Stomach (tissue), 8 donors: ENCODE measurements at regions not wholly inside any gene's neighbourhood (a gene's known extent, or its start where the extent isn't known, plus 50 kb on each side); places are given as distances from the start of the nearest gene placed in this dataset.
A peak's percentile ranks its signal among the peaks of the same experiment; 100 is the strongest.

ENCODE experiments used
- DNase-seq, 2 donors: peaks; one replicate each; pipeline versions ENCODE4 v3.0.0 to v3.0.0-alpha.2; 2013 to 2019
- H3K27ac ChIP-seq, 5 donors: fragments of 200-600 bp in 4 of 5; sonication (generic) in 4 of 5; one replicate each; pipeline ENCODE4 v1.5.1; 2013 to 2019; ENCODE audit warnings: mild to moderate bottlenecking in 1 of 5, moderate library complexity in 1 of 5
- H3K27me3 ChIP-seq, 3 donors: fragments of 200-600 bp; sonication (generic); one replicate each; pipeline ENCODE4 v1.5.1; 2017 to 2019; ENCODE audit warnings: mixed run types in 1 of 3
- H3K36me3 ChIP-seq, 4 donors: fragments of 200-600 bp; sonication (generic); 1 replicate in 3 of 4; 2 replicates in 1 of 4; pipeline ENCODE4 v1.5.1; 2016 to 2019
- H3K4me1 ChIP-seq, 4 donors: fragments of 200-600 bp; sonication (generic); one replicate each; pipeline ENCODE4 v1.5.1; 2016 to 2019
- H3K4me3 ChIP-seq, 4 donors: fragments of 200-600 bp; sonication (generic) in 3 of 4; one replicate each; pipeline ENCODE4 v1.5.1; 2016 to 2019; ENCODE audit warnings: mild to moderate bottlenecking in 1 of 4
- H3K9me3 ChIP-seq, 4 donors: fragments of 200-600 bp; sonication (generic); one replicate each; pipeline ENCODE4 v1.5.1; 2016 to 2019
- EP300 ChIP-seq: sonication (generic); formaldehyde crosslinking; IDR thresholded peaks from one replicate; pipeline ENCODE4 v1.6.1; 2017; ENCODE audit warnings: antibody characterized with exemption
- POLR2A ChIP-seq, 4 donors: fragments of 450-650 bp; IDR thresholded peaks; one replicate each; pipeline ENCODE4 v1.6.1; 2016; ENCODE audit warnings: antibody characterized with exemption in 4 of 4, control low read depth in 2 of 4, mild to moderate bottlenecking in 1 of 4, moderate library complexity in 1 of 4
- POLR2AphosphoS5 ChIP-seq, 3 donors: sonication (generic); formaldehyde crosslinking; IDR thresholded peaks; one replicate each; pipeline ENCODE4 v1.6.1; 2016; ENCODE audit warnings: antibody characterized with exemption in 3 of 3
- WGBS, 5 donors: extraction: QIAGEN DNeasy Blood & Tissue Kit in 3 of 5; methylation state at CpG; one replicate each; pipeline versions ENCODE4 v1.1.5 to v1.1.7; 2013 to 2018; 5-methylcytosine and 5-hydroxymethylcytosine counted together
- intact Hi-C: fragments of 100-400 bp; cut with DNase I; formaldehyde crosslinking; loops from one replicate; pipeline ENCODE4 v1.15.1; 2023; ENCODE audit warnings: low total_unique reads
- TF ChIP-seq, protein P1 (sequence below), 7 experiments: fragments of 450-650 bp in 4 of 7; fragments of 200-600 bp in 3 of 7; sonication (generic) in 3 of 7; IDR thresholded peaks; one replicate each; pipeline ENCODE4 v1.5.1; 2016 to 2019; ENCODE audit warnings: antibody characterized with exemption in 7 of 7, control low read depth in 2 of 7, mild to moderate bottlenecking in 1 of 7
- donor health status: healthy with polysubstance abuse.
- donor health status: Bipolar disorder and iron deficiency.
- donor health status: healthy.

DNA sequence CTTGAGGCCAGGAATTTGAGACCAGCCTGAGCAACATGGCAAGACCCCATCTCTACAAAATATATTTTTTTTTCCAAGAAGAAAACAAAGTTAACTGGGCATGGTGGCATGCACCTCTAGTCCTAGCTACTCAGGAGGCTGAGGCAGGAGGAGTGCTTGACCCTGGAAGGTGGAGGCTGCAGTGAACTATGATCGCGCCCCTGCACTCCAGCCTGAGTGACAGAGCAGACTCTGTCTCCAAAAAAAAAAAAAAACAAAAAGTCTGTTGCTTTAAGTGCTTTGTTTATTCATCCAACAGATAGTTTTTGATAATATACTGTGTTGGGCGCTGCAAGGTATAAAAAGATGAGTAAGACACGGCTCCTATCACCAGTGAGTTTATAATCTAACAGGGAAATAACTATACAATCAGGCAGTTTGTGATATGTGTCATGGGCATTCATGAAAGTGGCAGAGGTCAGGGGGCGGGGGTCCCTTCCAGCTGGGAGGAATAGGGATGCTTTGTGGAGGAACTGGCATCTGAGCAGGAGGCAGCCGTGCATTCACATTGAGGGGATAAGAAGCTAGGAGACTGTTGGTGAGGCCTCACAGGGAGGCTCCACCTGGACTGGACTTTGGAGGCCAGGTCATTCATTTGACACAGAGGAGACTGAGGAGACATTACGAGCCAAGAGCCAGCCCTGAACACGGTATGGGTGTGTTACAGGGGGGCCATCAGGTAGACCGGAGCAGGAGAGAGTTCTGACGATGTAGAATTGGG lies 67.3 kb upstream of the ERRFI1 start:
- TF ChIP-seq, protein P1, sequence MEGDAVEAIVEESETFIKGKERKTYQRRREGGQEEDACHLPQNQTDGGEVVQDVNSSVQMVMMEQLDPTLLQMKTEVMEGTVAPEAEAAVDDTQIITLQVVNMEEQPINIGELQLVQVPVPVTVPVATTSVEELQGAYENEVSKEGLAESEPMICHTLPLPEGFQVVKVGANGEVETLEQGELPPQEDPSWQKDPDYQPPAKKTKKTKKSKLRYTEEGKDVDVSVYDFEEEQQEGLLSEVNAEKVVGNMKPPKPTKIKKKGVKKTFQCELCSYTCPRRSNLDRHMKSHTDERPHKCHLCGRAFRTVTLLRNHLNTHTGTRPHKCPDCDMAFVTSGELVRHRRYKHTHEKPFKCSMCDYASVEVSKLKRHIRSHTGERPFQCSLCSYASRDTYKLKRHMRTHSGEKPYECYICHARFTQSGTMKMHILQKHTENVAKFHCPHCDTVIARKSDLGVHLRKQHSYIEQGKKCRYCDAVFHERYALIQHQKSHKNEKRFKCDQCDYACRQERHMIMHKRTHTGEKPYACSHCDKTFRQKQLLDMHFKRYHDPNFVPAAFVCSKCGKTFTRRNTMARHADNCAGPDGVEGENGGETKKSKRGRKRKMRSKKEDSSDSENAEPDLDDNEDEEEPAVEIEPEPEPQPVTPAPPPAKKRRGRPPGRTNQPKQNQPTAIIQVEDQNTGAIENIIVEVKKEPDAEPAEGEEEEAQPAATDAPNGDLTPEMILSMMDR (IDR thresholded peaks at IDR 0.05), result no peak
- TF ChIP-seq POLR2A (IDR thresholded peaks at IDR 0.05), result no peak
- TF ChIP-seq POLR2AphosphoS5 (IDR thresholded peaks at IDR 0.05), result no peak
- TF ChIP-seq EP300, result no peak
- Histone ChIP-seq H3K4me3 (no peak overlapping the region), H3K27me3 (no peaks in the 10 kb centered on the region), H3K4me1 (peaks cover 27 to 64% (median 54%) of the 10 kb centered on the region in 4 donors), H3K27ac (peak overlapping the region in 4 of 5 donors; percentile 77 to 89 (median 81)), H3K9me3 (no peaks in the 10 kb centered on the region), H3K36me3 (no peaks in the 10 kb centered on the region)
- intact Hi-C loops, result no loop called here
- no peak for DNase-seq
- 78 to 88% (median 84%) methylated on average over 10 of the region's 10 CpGs for WGBS, 5 donors

DNA sequence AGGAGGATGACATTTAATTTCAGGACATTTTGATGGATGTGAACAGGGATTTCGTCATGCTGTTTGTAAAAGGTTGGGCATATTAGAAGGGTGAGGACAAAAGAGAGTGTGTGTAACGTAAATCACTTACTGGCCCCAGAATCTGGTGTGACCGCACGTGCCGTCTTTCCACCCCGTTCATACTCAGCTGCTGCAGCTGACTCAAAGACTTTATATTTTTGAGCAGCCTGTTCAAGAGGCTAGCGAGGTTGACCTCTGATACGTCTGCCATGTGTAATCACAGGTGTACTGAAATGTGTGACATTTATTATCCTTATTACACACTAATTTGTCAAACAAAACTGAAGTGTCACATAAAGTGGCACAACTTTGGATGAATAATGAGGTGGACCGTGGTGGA lies 66.5 kb upstream of the ERRFI1 start:
- Histone ChIP-seq H3K9me3 (no peaks in the 10 kb centered on the region), H3K4me1 (peaks cover 21 to 56% (median 48%) of the 10 kb centered on the region in 4 donors), H3K4me3 (no peak overlapping the region), H3K27ac (peak overlapping the region in 1 of 5 donors; percentile 89), H3K36me3 (no peaks in the 10 kb centered on the region), H3K27me3 (no peaks in the 10 kb centered on the region)
- peak in 1 of 2 donors; percentile 66 for DNase-seq
- WGBS, 5 donors, result 77 to 91% (median 80%) methylated on average over 9 of the region's 9 CpGs
- TF ChIP-seq, protein P1 (IDR thresholded peaks at IDR 0.05), result no peak
- TF ChIP-seq POLR2AphosphoS5 (IDR thresholded peaks at IDR 0.05), result no peak
- no peak for TF ChIP-seq POLR2A (IDR thresholded peaks at IDR 0.05)
- intact Hi-C loops, result no loop called here

DNA sequence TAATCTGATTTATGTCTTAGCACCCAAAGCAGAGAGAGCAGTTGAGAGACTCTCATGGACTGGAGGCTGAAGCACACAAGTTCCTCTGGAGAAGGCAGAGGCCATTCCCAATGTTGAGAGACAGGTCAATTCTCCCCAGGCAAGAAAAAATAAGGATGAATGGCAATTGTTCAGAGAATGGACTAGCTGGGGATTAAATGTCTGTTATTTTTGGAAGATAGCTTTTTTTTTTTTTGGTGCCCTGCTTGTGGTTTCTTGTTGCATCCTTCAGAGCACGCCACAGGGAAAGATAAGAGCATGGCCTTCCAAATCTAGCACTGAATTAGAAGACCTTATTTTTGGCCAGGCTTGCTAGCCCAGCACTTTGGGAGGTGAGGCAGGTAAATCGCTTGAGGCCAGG lies 65.6 kb upstream of the ERRFI1 start:
- no peak for DNase-seq
- no peaks in the 10 kb centered on the region for H3K36me3 ChIP-seq
- H3K9me3 ChIP-seq, result no peaks in the 10 kb centered on the region
- intact Hi-C loops, result no loop called here
- TF ChIP-seq, protein P1 (IDR thresholded peaks at IDR 0.05), result no peak
- no peak for TF ChIP-seq POLR2A (IDR thresholded peaks at IDR 0.05)
- TF ChIP-seq EP300, result no peak
- TF ChIP-seq POLR2AphosphoS5 (IDR thresholded peaks at IDR 0.05), result no peak
- no peaks in the 10 kb centered on the region for H3K27me3 ChIP-seq
- H3K4me1 ChIP-seq, result peaks cover 12 to 47% (median 39%) of the 10 kb centered on the region in 4 donors
- WGBS, 5 donors, result 88 to 100% (median 94%) methylated on average over 2 of the region's 2 CpGs
- H3K27ac ChIP-seq, result peak overlapping the region in 2 of 5 donors; percentile 71 to 81
- H3K4me3 ChIP-seq, result no peak overlapping the region

DNA sequence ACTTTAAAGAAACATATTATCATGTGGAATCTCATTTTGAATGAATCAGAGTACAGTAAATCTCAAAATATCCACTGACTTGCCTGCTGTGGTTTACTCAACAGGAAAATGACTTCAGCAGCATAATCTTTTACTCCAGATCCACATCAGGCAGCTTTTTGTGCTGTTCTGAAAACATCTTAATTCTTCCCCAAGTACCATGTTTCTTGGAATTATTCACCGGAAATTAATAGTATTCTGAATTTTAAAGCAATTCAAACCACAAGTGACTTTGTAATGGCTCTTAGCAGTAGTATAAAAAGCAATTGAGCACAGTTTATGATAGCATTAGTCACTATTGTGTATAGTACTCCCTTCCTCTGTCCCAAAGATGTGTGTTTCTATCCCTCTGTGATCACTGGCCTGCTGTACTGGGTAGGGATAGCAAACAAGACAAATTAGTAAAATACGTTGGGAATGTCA lies 64.2 kb upstream of the ERRFI1 start:
- Histone ChIP-seq H3K4me3 (no peak overlapping the region), H3K4me1 (peaks cover 0 to 32% (median 28%) of the 10 kb centered on the region in 4 donors), H3K36me3 (no peaks in the 10 kb centered on the region), H3K27me3 (no peaks in the 10 kb centered on the region), H3K9me3 (no peaks in the 10 kb centered on the region), H3K27ac (peak overlapping the region in 4 of 5 donors; percentile 45 to 81 (median 72))
- intact Hi-C loops, result no loop called here
- WGBS, 5 donors, result 64 to 91% (median 66%) methylated on average over 2 of the region's 2 CpGs
- TF ChIP-seq POLR2A (IDR thresholded peaks at IDR 0.05) (no peak), POLR2AphosphoS5 (IDR thresholded peaks at IDR 0.05) (peak in 2 of 3 donors; percentile 44 to 62)
- no peak for DNase-seq
